ENCODE measurements at regions not wholly inside any gene's neighbourhood (a gene's known extent, or its start where the extent isn't known, plus 50 kb on each side); places are given as distances from the start of the nearest gene placed in this dataset.
"Not testable (repeated sequence)": the region's sequence is repeated elsewhere in the genome, so short reads cannot be mapped to it uniquely, and the experiment has no call there.

- Histone ChIP-seq H3K9me3 (ENCODE audit: insufficient read depth, low read depth, low read length) (no peaks in the 10 kb centered on the region), H3K27me3 (ENCODE audit: insufficient read depth, low read length) (no peaks in the 10 kb centered on the region), H3K36me3 (ENCODE audit: insufficient read depth, low read depth, low read length) (no peaks in the 10 kb centered on the region), H3K4me3 (ENCODE audit: low read length) (no peak overlapping the region), H3K4me1 (ENCODE audit: insufficient read depth, low read length) (no peaks in the 10 kb centered on the region), H3K27ac (ENCODE audit: low read length) (no peak overlapping the region), H3K9ac (ENCODE audit: low read depth, low read length) (no peak overlapping the region)
Measured at GRCh38 chr1:102172200-102172599, 175.5 kb upstream of the OLFM3 start.

GRCh38 chr1:102163799-102164198 is 167.1 kb upstream of the OLFM3 start:
- Histone ChIP-seq H3K9ac (ENCODE audit: low read depth, low read length) (no peak overlapping the region), H3K27ac (ENCODE audit: low read length) (no peak overlapping the region), H3K27me3 (ENCODE audit: insufficient read depth, low read length) (no peaks in the 10 kb centered on the region), H3K36me3 (ENCODE audit: insufficient read depth, low read depth, low read length) (no peaks in the 10 kb centered on the region), H3K4me1 (ENCODE audit: insufficient read depth, low read length) (no peaks in the 10 kb centered on the region), H3K9me3 (ENCODE audit: insufficient read depth, low read depth, low read length) (no peaks in the 10 kb centered on the region), H3K4me3 (ENCODE audit: low read length) (no peak overlapping the region)

- H3K9ac ChIP-seq (ENCODE audit: low read depth, low read length), result no peak overlapping the region
- H3K27me3 ChIP-seq (ENCODE audit: insufficient read depth, low read length), result no peaks in the 10 kb centered on the region
- H3K4me1 ChIP-seq (ENCODE audit: insufficient read depth, low read length), result peaks cover 8% of the 10 kb centered on the region; the same call in 1 of the 2 replicates
- no peaks in the 10 kb centered on the region; the same call in 1 of the 2 replicates for H3K9me3 ChIP-seq (ENCODE audit: insufficient read depth, low read depth, low read length)
- H3K27ac ChIP-seq (ENCODE audit: low read length), result no peak overlapping the region
- H3K36me3 ChIP-seq (ENCODE audit: insufficient read depth, low read depth, low read length), result no peaks in the 10 kb centered on the region
- no peak overlapping the region for H3K4me3 ChIP-seq (ENCODE audit: low read length)
Measured at GRCh38 chr1:102151242-102151641, 154.5 kb upstream of the OLFM3 start.

GRCh38 chr1:102120910-102121309 is 124.2 kb upstream of the OLFM3 start:
- no peak overlapping the region for H3K4me3 ChIP-seq (ENCODE audit: low read length)
- no peaks in the 10 kb centered on the region for H3K36me3 ChIP-seq (ENCODE audit: insufficient read depth, low read depth, low read length)
- no peaks in the 10 kb centered on the region for H3K4me1 ChIP-seq (ENCODE audit: insufficient read depth, low read length)
- no peaks in the 10 kb centered on the region for H3K27me3 ChIP-seq (ENCODE audit: insufficient read depth, low read length)
- no peak overlapping the region for H3K9ac ChIP-seq (ENCODE audit: low read depth, low read length)
- no peaks in the 10 kb centered on the region for H3K9me3 ChIP-seq (ENCODE audit: insufficient read depth, low read depth, low read length)
- H3K27ac ChIP-seq (ENCODE audit: low read length), result no peak overlapping the region

GRCh38 chr1:102118150-102118549 is 121.4 kb upstream of the OLFM3 start:
- Histone ChIP-seq H3K9ac (ENCODE audit: low read depth, low read length) (no peak overlapping the region), H3K36me3 (ENCODE audit: insufficient read depth, low read depth, low read length) (no peaks in the 10 kb centered on the region), H3K4me1 (ENCODE audit: insufficient read depth, low read length) (no peaks in the 10 kb centered on the region; the same call in 1 of the 2 replicates), H3K9me3 (ENCODE audit: insufficient read depth, low read depth, low read length) (no peaks in the 10 kb centered on the region), H3K4me3 (ENCODE audit: low read length) (no peak overlapping the region), H3K27me3 (ENCODE audit: insufficient read depth, low read length) (no peaks in the 10 kb centered on the region), H3K27ac (ENCODE audit: low read length) (no peak overlapping the region)

GRCh38 chr1:102110586-102110985 is 113.9 kb upstream of the OLFM3 start:
- Histone ChIP-seq H3K4me3 (ENCODE audit: low read length) (no peak overlapping the region), H3K27me3 (ENCODE audit: insufficient read depth, low read length) (no peaks in the 10 kb centered on the region; the same call in 1 of the 2 replicates), H3K9ac (ENCODE audit: low read depth, low read length) (no peak overlapping the region), H3K36me3 (ENCODE audit: insufficient read depth, low read depth, low read length) (no peaks in the 10 kb centered on the region), H3K4me1 (ENCODE audit: insufficient read depth, low read length) (peaks cover 17% of the 10 kb centered on the region), H3K27ac (ENCODE audit: low read length) (no peak overlapping the region), H3K9me3 (ENCODE audit: insufficient read depth, low read depth, low read length) (peaks cover 13% of the 10 kb centered on the region)

GRCh38 chr1:102109493-102109892 is 112.8 kb upstream of the OLFM3 start:
- not testable (repeated sequence) for H3K36me3 ChIP-seq (ENCODE audit: insufficient read depth, low read depth, low read length); H3K27me3 ChIP-seq (ENCODE audit: insufficient read depth, low read length); H3K27ac ChIP-seq (ENCODE audit: low read length); H3K9ac ChIP-seq (ENCODE audit: low read depth, low read length); H3K4me3 ChIP-seq (ENCODE audit: low read length)
- Histone ChIP-seq H3K4me1 (ENCODE audit: insufficient read depth, low read length) (peaks cover 21% of the 10 kb centered on the region), H3K9me3 (ENCODE audit: insufficient read depth, low read depth, low read length) (peaks cover 13% of the 10 kb centered on the region)

- Histone ChIP-seq H3K4me1 (ENCODE audit: insufficient read depth, low read length) (peaks cover 24% of the 10 kb centered on the region), H3K36me3 (ENCODE audit: insufficient read depth, low read depth, low read length) (no peaks in the 10 kb centered on the region), H3K27me3 (ENCODE audit: insufficient read depth, low read length) (no peaks in the 10 kb centered on the region; the same call in 1 of the 2 replicates), H3K27ac (ENCODE audit: low read length) (no peak overlapping the region), H3K9me3 (ENCODE audit: insufficient read depth, low read depth, low read length) (peaks cover 13% of the 10 kb centered on the region), H3K4me3 (ENCODE audit: low read length) (peak overlapping the region; percentile 2; the same call in 1 of the 2 replicates), H3K9ac (ENCODE audit: low read depth, low read length) (no peak overlapping the region)
Measured at GRCh38 chr1:102107441-102107840, 110.7 kb upstream of the OLFM3 start.

GRCh38 chr1:102105931-102106550 is 109.3 kb upstream of the OLFM3 start:
- Histone ChIP-seq H3K36me3 (ENCODE audit: insufficient read depth, low read depth, low read length) (no peaks in the 10 kb centered on the region), H3K4me1 (ENCODE audit: insufficient read depth, low read length) (peaks cover 31% of the 10 kb centered on the region), H3K9ac (ENCODE audit: low read depth, low read length) (no peak overlapping the region), H3K27ac (ENCODE audit: low read length) (no peak overlapping the region), H3K9me3 (ENCODE audit: insufficient read depth, low read depth, low read length) (peaks cover 13% of the 10 kb centered on the region), H3K4me3 (ENCODE audit: low read length) (no peak overlapping the region), H3K27me3 (ENCODE audit: insufficient read depth, low read length) (no peaks in the 10 kb centered on the region; the same call in 1 of the 2 replicates)

- no peaks in the 10 kb centered on the region for H3K36me3 ChIP-seq (ENCODE audit: insufficient read depth, low read depth, low read length)
- no peaks in the 10 kb centered on the region; the same call in 1 of the 2 replicates for H3K27me3 ChIP-seq (ENCODE audit: insufficient read depth, low read length)
- H3K4me1 ChIP-seq (ENCODE audit: insufficient read depth, low read length), result peaks cover 31% of the 10 kb centered on the region
- H3K9me3 ChIP-seq (ENCODE audit: insufficient read depth, low read depth, low read length), result no peaks in the 10 kb centered on the region
- no peak overlapping the region for H3K9ac ChIP-seq (ENCODE audit: low read depth, low read length)
- H3K4me3 ChIP-seq (ENCODE audit: low read length), result no peak overlapping the region
- no peak overlapping the region for H3K27ac ChIP-seq (ENCODE audit: low read length)
Measured at GRCh38 chr1:102103646-102104045, 106.9 kb upstream of the OLFM3 start.

GRCh38 chr1:102102276-102102780 is 105.6 kb upstream of the OLFM3 start:
- Histone ChIP-seq H3K9me3 (ENCODE audit: insufficient read depth, low read depth, low read length) (no peaks in the 10 kb centered on the region), H3K4me3 (ENCODE audit: low read length) (no peak overlapping the region), H3K36me3 (ENCODE audit: insufficient read depth, low read depth, low read length) (no peaks in the 10 kb centered on the region), H3K27ac (ENCODE audit: low read length) (no peak overlapping the region), H3K4me1 (ENCODE audit: insufficient read depth, low read length) (peaks cover 31% of the 10 kb centered on the region), H3K9ac (ENCODE audit: low read depth, low read length) (no peak overlapping the region), H3K27me3 (ENCODE audit: insufficient read depth, low read length) (no peaks in the 10 kb centered on the region; the same call in 1 of the 2 replicates)

GRCh38 chr1:102100666-102101065 is 103.9 kb upstream of the OLFM3 start:
- no peak overlapping the region for H3K9ac ChIP-seq (ENCODE audit: low read depth, low read length)
- H3K4me1 ChIP-seq (ENCODE audit: insufficient read depth, low read length), result peaks cover 14% of the 10 kb centered on the region; the same call in 1 of the 2 replicates
- no peaks in the 10 kb centered on the region; the same call in 1 of the 2 replicates for H3K27me3 ChIP-seq (ENCODE audit: insufficient read depth, low read length)
- no peak overlapping the region for H3K4me3 ChIP-seq (ENCODE audit: low read length)
- no peaks in the 10 kb centered on the region for H3K9me3 ChIP-seq (ENCODE audit: insufficient read depth, low read depth, low read length)
- H3K36me3 ChIP-seq (ENCODE audit: insufficient read depth, low read depth, low read length), result no peaks in the 10 kb centered on the region
- H3K27ac ChIP-seq (ENCODE audit: low read length), result no peak overlapping the region
